A549 (cell line): ENCODE measurements at regions not wholly inside any gene's neighbourhood (a gene's known extent, or its start where the extent isn't known, plus 50 kb on each side); places are given as distances from the start of the nearest gene placed in this dataset.

Experiments
- ATAC-seq, 2 experiments: fragments of 200-7000 bp in 1 of 2; fragments of >200 bp in 1 of 2; cut with Nextera tagmentation in 1 of 2; cut with Tn5 transposase in 1 of 2; 3 replicates each; pipeline versions ENCODE4 v1.8.0 to v1.9.1; 2018 to 2020; ENCODE audit warnings: mild to moderate bottlenecking in 1 of 2, moderate library complexity in 1 of 2
- CTCF ChIA-PET: fragments of 300-600 bp; sonication (Branson Sonifier 250); formaldehyde crosslinking; extraction: SDS; loops from one replicate; lab custom pipeline; 2021; ENCODE audit warnings: antibody characterized with exemption, inconsistent platforms; lab: Yijun Ruan, JAX
- POLR2A ChIA-PET: fragments of 350-600 bp; formaldehyde crosslinking; extraction: SDS; loops from one replicate; lab custom pipeline; 2021; ENCODE audit warnings: antibody characterized with exemption, inconsistent platforms; lab: Yijun Ruan, JAX
- DNase-seq, 2 experiments: peaks; one replicate each; pipeline versions ENCODE4 v3.0.0 to v3.0.0-alpha.2; 2011 to 2016; ENCODE audit warnings: low read depth in 1 of 2, low spot score in 1 of 2
- FAIRE-seq: peaks from 2 replicates; lab custom pipeline; 2011; peaks lifted over from hg19 to GRCh38; lab: Jason Lieb, UNC
- H3K27ac ChIP-seq, 2 experiments: fragments of >200 bp; sonication (Bioruptor Twin); formaldehyde crosslinking; 3 replicates each; pipeline ENCODE4 v1.5.1; 2016 to 2017
- H3K4me1 ChIP-seq: fragments of >200 bp; sonication (Bioruptor Twin); formaldehyde crosslinking; 3 replicates; pipeline ENCODE4 v1.6.1; 2016
- H3K4me2 ChIP-seq: fragments of >200 bp; sonication (Bioruptor Twin); formaldehyde crosslinking; 3 replicates; pipeline ENCODE4 v1.6.1; 2016
- H3K4me3 ChIP-seq: fragments of >200 bp; sonication (Bioruptor Twin); formaldehyde crosslinking; 3 replicates; pipeline ENCODE4 v1.5.1; 2016
- H3K9me3 ChIP-seq: fragments of >200 bp; sonication (Bioruptor Twin); formaldehyde crosslinking; 3 replicates; pipeline ENCODE4 v1.6.1; 2016
- ATOH8 ChIP-seq: fragments of 250-450 bp; sonication (Bioruptor Pico); IDR thresholded peaks from 2 replicates; pipeline ENCODE4 v1.5.0; 2020; ENCODE audit warnings: low read depth, mild to moderate bottlenecking, moderate library complexity
- CBX2 ChIP-seq: fragments of 200-600 bp; sonication (generic); IDR thresholded peaks from 2 replicates; pipeline ENCODE4 v1.6.1; 2016; ENCODE audit warnings: low read depth, mild to moderate bottlenecking, borderline replicate concordance
- CEBPB ChIP-seq, 2 experiments: fragments of >200 bp in 1 of 2; sonication (Bioruptor Twin) in 1 of 2; formaldehyde crosslinking in 1 of 2; IDR thresholded peaks; 2 replicates each; pipeline ENCODE4 v1.6.1; 2012 to 2016
- CHD4 ChIP-seq: fragments of 200-600 bp; sonication (generic); IDR thresholded peaks from 2 replicates; pipeline ENCODE4 v1.6.1; 2016; ENCODE audit warnings: antibody characterized with exemption, mild to moderate bottlenecking, borderline replicate concordance
- ELK1 ChIP-seq: fragments of 150-350 bp; IDR thresholded peaks from 2 replicates; pipeline ENCODE4 v1.6.1; 2014; ENCODE audit warnings: low read depth, mild to moderate bottlenecking, low read length
- EP300 ChIP-seq, 2 experiments: fragments of >200 bp; sonication (Bioruptor Twin); formaldehyde crosslinking; IDR thresholded peaks; 2 replicates in 1 of 2; 3 replicates in 1 of 2; pipeline ENCODE4 v1.6.1; 2016 to 2017
- FOXS1 ChIP-seq: fragments of 250-450 bp; sonication (Bioruptor Pico); IDR thresholded peaks from 2 replicates; pipeline ENCODE4 v1.5.0; 2020; ENCODE audit warnings: mild to moderate bottlenecking, moderate library complexity
- HMGXB4 ChIP-seq: fragments of 250-450 bp; sonication (Bioruptor Pico); IDR thresholded peaks from 2 replicates; pipeline ENCODE4 v1.5.0; 2021; ENCODE audit warnings: mild to moderate bottlenecking, moderate library complexity, borderline replicate concordance
- KDM1A ChIP-seq: fragments of 200-600 bp; sonication (generic); IDR thresholded peaks from 2 replicates; pipeline ENCODE4 v1.6.1; 2016; ENCODE audit warnings: low read depth, mild to moderate bottlenecking
- KDM5A ChIP-seq: fragments of 200-600 bp; sonication (generic); IDR thresholded peaks from 2 replicates; pipeline ENCODE4 v1.6.1; 2016; ENCODE audit warnings: antibody characterized with exemption, mild to moderate bottlenecking
- MAZ ChIP-seq: fragments of 150-350 bp; IDR thresholded peaks from 2 replicates; pipeline ENCODE4 v1.6.1; 2014; ENCODE audit warnings: antibody characterized with exemption, low read depth, low read length, borderline replicate concordance
- MYC ChIP-seq: IDR thresholded peaks from 2 replicates; pipeline ENCODE4 v1.6.1; 2012; ENCODE audit warnings: mild to moderate bottlenecking, inconsistent platforms, low read length, improper control_type of control experiment, borderline replicate concordance
- NPAS2 ChIP-seq: fragments of 250-450 bp; sonication (Bioruptor Pico); IDR thresholded peaks from 2 replicates; pipeline ENCODE4 v1.8.0; 2022; ENCODE audit warnings: mild to moderate bottlenecking, moderate library complexity, borderline replicate concordance
- NR3C1 ChIP-seq: fragments of >200 bp; sonication (Bioruptor Twin); formaldehyde crosslinking; IDR thresholded peaks from 3 replicates; pipeline ENCODE4 v1.6.1; 2017
- RAD21 ChIP-seq, 2 experiments: fragments of >200 bp in 1 of 2; sonication (Bioruptor Twin) in 1 of 2; formaldehyde crosslinking in 1 of 2; IDR thresholded peaks in 1 of 2; conservative IDR thresholded peaks in 1 of 2; 2 replicates in 1 of 2; 3 replicates in 1 of 2; pipeline ENCODE4 v1.6.1; 2012 to 2018; ENCODE audit warnings: inconsistent platforms in 1 of 2
- RFX5 ChIP-seq: fragments of 450-650 bp; IDR thresholded peaks from 2 replicates; pipeline ENCODE4 v1.7.1; 2014; ENCODE audit warnings: antibody characterized with exemption, mild to moderate bottlenecking, moderate library complexity
- TFCP2L1 ChIP-seq: fragments of 250-450 bp; sonication (Bioruptor Pico); IDR thresholded peaks from 2 replicates; pipeline ENCODE4 v1.5.0; 2021; ENCODE audit warnings: mild to moderate bottlenecking
- ZC3H11A ChIP-seq: fragments of 450-650 bp; IDR thresholded peaks from 2 replicates; pipeline ENCODE4 v1.6.1; 2014; ENCODE audit warnings: antibody characterized with exemption, mild to moderate bottlenecking
- WGBS: methylation state at CpG from one replicate; pipeline ENCODE4 v1.1.6; 2017; ENCODE audit errors: missing lambda C conversion rate; 5-methylcytosine and 5-hydroxymethylcytosine counted together
- TF ChIP-seq, protein P1 (sequence below): fragments of >200 bp; sonication (Bioruptor Twin); formaldehyde crosslinking; IDR thresholded peaks from 2 replicates; pipeline ENCODE4 v1.6.1; 2016
- TF ChIP-seq, protein P2 (sequence below): IDR thresholded peaks from 2 replicates; pipeline ENCODE4 v1.6.1; 2012; ENCODE audit warnings: low read depth, borderline replicate concordance

- POLR2A ChIA-PET = no interaction called here
- no peak for FAIRE-seq
- CTCF ChIA-PET = no interaction called here
- Histone ChIP-seq H3K4me1 (0 out of 3 replicates have a peak, but pooled peaks cover under 1% of the 10 kb centered on the region), H3K4me3 (no peak overlapping the region), H3K4me2 (no peak overlapping the region), H3K9me3 (no peaks in the 10 kb centered on the region)
- WGBS = 88% methylated on average over 2 of the region's 2 CpGs
- no peak for ATAC-seq
- no peak for TF ChIP-seq NR3C1
- TF ChIP-seq RAD21 (conservative IDR thresholded peaks at IDR 0.05 in 1 of 2, IDR thresholded peaks at IDR 0.05 in 1 of 2) = no peak
- TF ChIP-seq MYC = no peak
- no peak for TF ChIP-seq KDM5A
- TF ChIP-seq, protein P1, sequence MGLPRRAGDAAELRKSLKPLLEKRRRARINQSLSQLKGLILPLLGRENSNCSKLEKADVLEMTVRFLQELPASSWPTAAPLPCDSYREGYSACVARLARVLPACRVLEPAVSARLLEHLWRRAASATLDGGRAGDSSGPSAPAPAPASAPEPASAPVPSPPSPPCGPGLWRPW = no peak
- TF ChIP-seq KDM1A = no peak
- no peak for TF ChIP-seq FOXS1 (CRISPR knock-in tag)
- TF ChIP-seq, all 56 proteins: peak for 0
- DNase-seq = no peak
- no peak overlapping the region for H3K27ac ChIP-seq
Measured at GRCh38 chr4:66544281-66544680, 874.0 kb upstream of the EPHA5 start.

GRCh38 chr4:66539745-66540144 lies 869.5 kb upstream of the EPHA5 start:
- H3K27ac ChIP-seq = peak overlapping the region; percentile 63 to 81
- WGBS = 2% methylated on average over 4 of the region's 4 CpGs
- no peak for ATAC-seq
- 0 out of 3 replicates have a peak, but pooled peaks cover 6% of the 10 kb centered on the region for H3K4me1 ChIP-seq
- H3K4me3 ChIP-seq = peak overlapping the region; percentile 34; the same call in 2 of the 3 replicates
- FAIRE-seq = no peak
- TF ChIP-seq CEBPB (IDR thresholded peaks at IDR 0.05) = peak in 1 of 2 experiments; percentile 48; a peak in 1 of 4 replicates
- TF ChIP-seq ATOH8 (CRISPR knock-in tag) = no peak
- ChIA-PET POLR2A (no interaction called here), CTCF (no interaction called here)
- peak; percentile 2 to 14 for DNase-seq
- H3K4me2 ChIP-seq = peak overlapping the region; percentile 81
- no peaks in the 10 kb centered on the region for H3K9me3 ChIP-seq

DNA sequence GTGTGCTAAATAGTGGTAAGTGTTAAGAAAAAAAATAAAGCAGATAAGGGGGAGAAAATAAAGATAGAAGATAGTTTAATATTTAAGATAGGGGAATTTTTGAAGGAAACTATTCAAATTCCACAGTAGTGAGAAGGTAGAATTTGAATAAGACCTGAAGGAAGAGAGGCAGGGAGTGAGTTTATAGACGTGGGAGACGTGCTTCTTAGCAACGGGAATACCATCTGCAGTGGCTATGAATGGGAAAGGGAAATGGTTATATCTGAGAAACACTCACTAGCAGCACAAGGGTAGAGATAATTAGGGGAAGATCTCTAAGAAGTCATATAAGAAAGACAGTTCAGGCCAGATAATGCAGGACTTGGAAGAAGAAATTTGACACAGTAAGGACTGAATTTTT lies 854.5 kb upstream of the EPHA5 start:
- WGBS = 75% methylated on average over 3 of the region's 3 CpGs
- no peak for ATAC-seq

GRCh38 chr4:66522244-66522643 lies 852.0 kb upstream of the EPHA5 start:
- CTCF ChIA-PET = no interaction called here
- DNase-seq (no peak), FAIRE-seq (no peak), ATAC-seq (no peak)
- Histone ChIP-seq H3K4me3 (no peak overlapping the region), H3K27ac (no peak overlapping the region), H3K9me3 (peaks cover under 1% of the 10 kb centered on the region; the same call in 1 of the 3 replicates), H3K4me2 (no peak overlapping the region), H3K4me1 (no peaks in the 10 kb centered on the region)
- TF ChIP-seq CBX2 (no peak), TFCP2L1 (CRISPR knock-in tag) (no peak), ZC3H11A (no peak), FOXS1 (CRISPR knock-in tag) (no peak), EP300 (IDR thresholded peaks at IDR 0.05) (no peak), HMGXB4 (CRISPR knock-in tag) (no peak), KDM1A (no peak), ELK1 (no peak), RFX5 (no peak), CHD4 (no peak), NPAS2 (CRISPR knock-in tag) (no peak)
- TF ChIP-seq, protein P2, sequence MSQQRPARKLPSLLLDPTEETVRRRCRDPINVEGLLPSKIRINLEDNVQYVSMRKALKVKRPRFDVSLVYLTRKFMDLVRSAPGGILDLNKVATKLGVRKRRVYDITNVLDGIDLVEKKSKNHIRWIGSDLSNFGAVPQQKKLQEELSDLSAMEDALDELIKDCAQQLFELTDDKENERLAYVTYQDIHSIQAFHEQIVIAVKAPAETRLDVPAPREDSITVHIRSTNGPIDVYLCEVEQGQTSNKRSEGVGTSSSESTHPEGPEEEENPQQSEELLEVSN = no peak
- POLR2A ChIA-PET = no interaction called here

More for the DNA sequence above, 854.5 kb upstream of the EPHA5 start:
- no peak for TF ChIP-seq MAZ
- no peaks in the 10 kb centered on the region for H3K4me1 ChIP-seq
- FAIRE-seq (no peak), DNase-seq (no peak)
- no peak overlapping the region for H3K4me3 ChIP-seq
- no peak overlapping the region for H3K27ac ChIP-seq
- ChIA-PET CTCF (no interaction called here), POLR2A (no interaction called here)
- peaks cover 3% of the 10 kb centered on the region; the same call in 1 of the 3 replicates for H3K9me3 ChIP-seq
- no peak overlapping the region for H3K4me2 ChIP-seq
